GM12878 (cell line): ENCODE measurements at regions not wholly inside any gene's neighbourhood (a gene's known extent, or its start where the extent isn't known, plus 50 kb on each side); places are given as distances from the start of the nearest gene placed in this dataset.

Experiments
- ATAC-seq: fragments of 200-7000 bp; cut with Tn5 transposase; 3 replicates; pipeline ENCODE4 v1.9.1; 2020; ENCODE audit warnings: mild to moderate bottlenecking, moderate library complexity
- BruUV-seq: library from RNA; stranded (reverse); fragments of 400-500 nt; replicated peaks from 2 replicates; lab custom pipeline; 2021; lab: Mats Ljungman, UMichigan
- CTCF ChIA-PET: fragments of 300-600 bp; sonication (Branson Sonifier 250); formaldehyde crosslinking; extraction: SDS; loops from one replicate; lab custom pipeline; 2021; ENCODE audit warnings: inconsistent platforms; lab: Yijun Ruan, JAX
- POLR2A ChIA-PET: fragments of 350-600 bp; formaldehyde crosslinking; extraction: SDS; loops from one replicate; lab custom pipeline; 2021; ENCODE audit warnings: inconsistent platforms; lab: Charles Lee
- RAD21 ChIA-PET: fragments of 300-600 bp; sonication (Branson Sonifier 250); formaldehyde crosslinking; loops from one replicate; lab custom pipeline; 2023; ENCODE audit warnings: antibody characterized with exemption; ENCODE audit not compliant: unreplicated experiment; lab: Charles Lee
- SMC1A ChIA-PET: fragments of 300-600 bp; sonication (Branson Sonifier 250); formaldehyde crosslinking; loops from one replicate; lab custom pipeline; 2023; ENCODE audit not compliant: unreplicated experiment, uncharacterized antibody; lab: Charles Lee
- DNase-seq: peaks from one replicate; pipeline ENCODE4 v3.0.0-alpha.2; 2011; ENCODE audit warnings: low read depth, low spot score
- FAIRE-seq: peaks from 3 replicates; lab custom pipeline; 2011; peaks lifted over from hg19 to GRCh38; lab: Jason Lieb, UNC
- H2AFZ ChIP-seq: 2 replicates; pipeline ENCODE4 v1.6.0; 2011; ENCODE audit warnings: low read depth, low read length, control low read depth; ENCODE audit not compliant: control insufficient read depth
- H3K27ac ChIP-seq: 2 replicates; pipeline ENCODE4 v1.5.1; 2011; ENCODE audit warnings: control low read depth; ENCODE audit not compliant: control insufficient read depth, insufficient read depth
- H3K27me3 ChIP-seq, 2 experiments: replicated peaks in 1 of 2; 2 replicates each; pipeline versions ENCODE4 v1.6.0 to v1.6.1; 2011; ENCODE audit warnings: low read length in 1 of 2; ENCODE audit not compliant: control insufficient read depth in 2 of 2, insufficient read depth in 2 of 2
- H3K36me3 ChIP-seq, 2 experiments: 2 replicates each; pipeline ENCODE4 v1.5.1; 2011; ENCODE audit warnings: low read length in 1 of 2; ENCODE audit not compliant: control insufficient read depth in 2 of 2, insufficient read depth in 2 of 2
- H3K4me1 ChIP-seq: 2 replicates; pipeline ENCODE4 v1.6.1; 2011; ENCODE audit warnings: mild to moderate bottlenecking, low read length, moderate library complexity, mixed read lengths; ENCODE audit not compliant: control insufficient read depth, insufficient read depth
- H3K4me2 ChIP-seq: 2 replicates; pipeline ENCODE4 v1.6.0; 2011; ENCODE audit warnings: control low read depth; ENCODE audit not compliant: control insufficient read depth, insufficient read depth
- H3K4me3 ChIP-seq: fragments of 200-600 bp; sonication (generic); 2 replicates; pipeline ENCODE4 v1.5.1; 2016
- H3K79me2 ChIP-seq: 2 replicates; pipeline ENCODE4 v1.6.0; 2011; ENCODE audit warnings: low read length; ENCODE audit not compliant: control insufficient read depth, insufficient read depth
- H3K9ac ChIP-seq: 2 replicates; pipeline ENCODE4 v1.8.0; 2011; ENCODE audit warnings: low read length, control low read depth, mixed read lengths; ENCODE audit not compliant: control insufficient read depth, insufficient read depth
- H3K9me3 ChIP-seq: replicated peaks from 3 replicates; pipeline ENCODE4 v1.5.1; 2011; ENCODE audit warnings: mild to moderate bottlenecking, low read length; ENCODE audit not compliant: control insufficient read depth, insufficient read depth
- H4K20me1 ChIP-seq: 2 replicates; pipeline ENCODE4 v1.6.0; 2011; ENCODE audit not compliant: control insufficient read depth, insufficient read depth
- CHD2 ChIP-seq: IDR thresholded peaks from 2 replicates; pipeline ENCODE4 v1.6.1; 2011; ENCODE audit warnings: low read depth, low read length, improper control_type of control experiment, borderline replicate concordance
- EED ChIP-seq: sonication (generic); IDR thresholded peaks from 2 replicates; pipeline ENCODE4 v1.6.1; 2016; ENCODE audit warnings: antibody characterized with exemption, low read depth
- HCFC1 ChIP-seq: fragments of 150-350 bp; IDR thresholded peaks from 2 replicates; pipeline ENCODE4 v1.6.1; 2014; ENCODE audit warnings: low read length
- MXI1 ChIP-seq: fragments of 150-350 bp; IDR thresholded peaks from 2 replicates; pipeline ENCODE4 v1.6.1; 2011; ENCODE audit warnings: low read depth, mild to moderate bottlenecking, inconsistent platforms, low read length, improper control_type of control experiment
- NR2C1 ChIP-seq: fragments of 450-650 bp; IDR thresholded peaks from 2 replicates; pipeline ENCODE4 v1.6.1; 2017; ENCODE audit warnings: antibody characterized with exemption, mild to moderate bottlenecking, moderate library complexity
- NR2C2 ChIP-seq: IDR thresholded peaks from 2 replicates; pipeline ENCODE4 v1.6.1; 2011; ENCODE audit warnings: borderline replicate concordance, low read depth; ENCODE audit not compliant: control insufficient read depth, insufficient read length
- POU2F2 ChIP-seq: IDR thresholded peaks from 3 replicates; pipeline ENCODE4 v1.6.1; 2011; ENCODE audit warnings: low read depth, mild to moderate bottlenecking, low read length, borderline replicate concordance
- RCOR1 ChIP-seq: conservative IDR thresholded peaks from 2 replicates; pipeline ENCODE4 v1.6.1; 2012; ENCODE audit warnings: low read depth, low read length, improper control_type of control experiment
- WRNIP1 ChIP-seq: IDR thresholded peaks from 2 replicates; pipeline ENCODE4 v1.6.1; 2011; ENCODE audit warnings: low read depth, low read length, improper control_type of control experiment, borderline replicate concordance
- ZNF217 ChIP-seq: fragments of 450-650 bp; IDR thresholded peaks from 2 replicates; pipeline ENCODE4 v1.6.1; 2017; ENCODE audit warnings: antibody characterized with exemption, mild to moderate bottlenecking
- ZZZ3 ChIP-seq: IDR thresholded peaks from 2 replicates; pipeline ENCODE4 v1.6.1; 2011; ENCODE audit warnings: low read depth; ENCODE audit not compliant: control insufficient read depth, insufficient read length
- WGBS: methylation state at CpG from one replicate; pipeline ENCODE4 v1.1.6; 2016; ENCODE audit warnings: low lambda C conversion rate; ENCODE audit not compliant: insufficient replicate concordance, insufficient coverage; ENCODE audit errors: missing lambda C conversion rate; 5-methylcytosine and 5-hydroxymethylcytosine counted together
- in situ Hi-C: fragments of 300-500 bp; cut with MboI; formaldehyde crosslinking; loops from 9 replicates; pipeline ENCODE4 v1.14.3; 2018; ENCODE audit warnings: mixed read lengths
- intact Hi-C: fragments of 100-400 bp; cut with micrococcal nuclease; formaldehyde crosslinking; loops from one replicate; pipeline ENCODE4 v1.14.2; 2022; ENCODE audit not compliant: unreplicated experiment

GRCh38 chr18:60552948-60553347, 180.4 kb upstream of the MC4R start:
- Histone ChIP-seq H3K27me3 (no peaks in the 10 kb centered on the region), H3K36me3 (no peaks in the 10 kb centered on the region), H3K4me3 (no peak overlapping the region)
- WGBS, result 23% methylated on average over 8 of the region's 8 CpGs
- RAD21 ChIA-PET, result interaction anchor here (1.2 kb wide), 1 partner anchor 557 kb away, joined by 5 read pairs; no protein-coding TSS in a partner anchor
- BruUV-seq, result no TSS peak
- DNase-seq, result no peak
- CTCF ChIA-PET, result interaction anchor here (0.5 to 7.6 kb wide), 3 partner anchors 558 to 647 kb away, joined by 3 to 63 read pairs (median 5); no protein-coding TSS in a partner anchor
- POLR2A ChIA-PET, result no interaction called here
- SMC1A ChIA-PET, result interaction anchor here (1.4 to 1.5 kb wide), 2 partner anchors 557 to 715 kb away, joined by 3 to 4 read pairs; no protein-coding TSS in a partner anchor
- TF ChIP-seq RCOR1 (no peak), POU2F2 (no peak), NR2C1 (no peak), CHD2 (no peak), ZNF217 (no peak), EED (no peak), ZZZ3 (no peak), HCFC1 (no peak), MXI1 (no peak), NR2C2 (no peak), WRNIP1 (no peak)
- TF ChIP-seq, all 136 proteins: peak for 0
- H4K20me1 ChIP-seq, result no peaks in the 10 kb centered on the region
- H3K79me2 ChIP-seq, result no peaks in the 10 kb centered on the region
- FAIRE-seq (no peak), ATAC-seq (no peak)
- no peaks in the 10 kb centered on the region for H3K4me1 ChIP-seq
- no peaks in the 10 kb centered on the region for H3K9me3 ChIP-seq
- no peak overlapping the region for H3K9ac ChIP-seq
- in situ Hi-C loops, result loop anchor here (5.0 to 25.0 kb wide), 3 partner anchors 561 to 1091 kb away; no protein-coding TSS in a partner anchor
- H3K4me2 ChIP-seq, result no peak overlapping the region
- no peak overlapping the region for H2AFZ ChIP-seq
- H3K27ac ChIP-seq, result no peak overlapping the region
- intact Hi-C loops, result no loop called here
